GM21367 (cell line): ENCODE measurements at regions not wholly inside any gene's neighbourhood (a gene's known extent, or its start where the extent isn't known, plus 50 kb on each side); places are given as distances from the start of the nearest gene placed in this dataset.

Experiments
- ATAC-seq: cut with Tn5 transposase; IDR thresholded peaks from one replicate; pipeline ENCODE4 v1.9.1; 2021; ENCODE audit not compliant: unreplicated experiment

DNA sequence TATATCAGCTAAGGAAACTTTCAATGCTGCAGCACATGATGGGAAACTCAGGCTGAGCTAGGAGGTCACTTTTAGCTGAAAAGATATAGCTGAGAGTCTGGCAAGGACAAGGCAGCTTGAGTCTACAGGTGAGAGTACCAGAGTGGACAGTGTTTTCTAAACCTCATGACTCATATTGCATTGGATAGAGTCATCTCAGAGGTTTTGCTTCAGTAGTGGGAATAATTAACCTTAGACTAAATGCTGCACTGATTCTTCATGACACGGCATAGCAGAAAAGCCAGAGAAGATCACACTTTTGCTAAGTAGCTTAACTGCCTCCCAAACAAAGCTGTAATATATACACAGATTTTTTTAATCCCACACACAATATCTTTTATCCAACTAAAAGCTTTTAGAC, 865.0 kb upstream of the CDH2 start:
- ATAC-seq, result no peak

DNA sequence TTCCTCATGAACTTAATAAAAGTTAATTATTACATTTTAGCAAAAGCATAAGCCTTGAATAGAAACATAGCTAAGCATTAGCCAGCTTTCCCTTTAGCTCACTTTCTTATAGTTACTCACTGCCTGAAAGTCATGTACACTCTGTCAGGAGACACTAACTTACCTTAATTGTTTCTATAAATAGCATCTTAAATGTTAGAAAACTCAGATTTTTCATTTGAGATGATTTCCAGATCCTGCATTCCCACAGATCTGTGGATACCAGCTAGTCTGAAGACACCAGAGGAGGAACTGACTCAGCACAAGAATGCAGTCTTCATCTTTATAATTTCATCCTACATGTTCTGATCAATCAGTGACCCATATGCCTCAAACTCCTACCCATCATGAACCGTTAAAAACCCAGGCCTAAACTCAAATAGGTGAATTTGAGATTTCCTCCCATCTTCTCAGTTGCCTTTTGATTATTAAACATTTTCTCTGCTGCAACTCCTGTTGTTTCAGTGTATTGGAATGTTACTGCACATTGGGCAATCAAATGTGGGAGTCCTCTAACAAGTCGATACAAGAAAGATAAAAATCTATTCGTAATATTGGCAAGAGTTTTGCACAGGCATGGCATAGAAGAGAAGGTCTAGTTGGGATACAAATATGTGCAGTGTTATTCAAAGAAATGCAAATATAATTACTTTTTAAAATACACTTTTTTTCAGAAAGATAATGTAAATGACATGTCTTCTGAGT, 857.4 kb upstream of the CDH2 start:
- ATAC-seq, result no peak

DNA sequence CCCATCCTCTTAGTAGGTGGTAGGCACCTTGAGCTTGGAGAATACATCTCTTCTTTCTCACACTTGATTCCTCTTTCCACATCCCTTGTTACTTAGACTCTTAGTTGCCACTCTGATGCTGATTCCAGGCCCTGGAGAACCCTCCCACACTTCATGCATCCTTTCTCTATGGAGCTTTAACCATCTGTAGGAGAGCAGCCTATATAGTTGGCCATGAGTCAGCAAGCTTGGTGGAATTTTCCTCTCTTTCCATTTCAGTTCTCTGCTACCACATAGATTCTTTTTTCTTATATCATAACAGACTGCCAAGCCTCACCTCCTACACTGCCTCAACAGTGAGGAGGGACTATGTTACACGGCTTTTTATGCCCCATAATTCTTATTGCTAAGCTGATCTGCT, 851.6 kb upstream of the CDH2 start:
- no peak for ATAC-seq

DNA sequence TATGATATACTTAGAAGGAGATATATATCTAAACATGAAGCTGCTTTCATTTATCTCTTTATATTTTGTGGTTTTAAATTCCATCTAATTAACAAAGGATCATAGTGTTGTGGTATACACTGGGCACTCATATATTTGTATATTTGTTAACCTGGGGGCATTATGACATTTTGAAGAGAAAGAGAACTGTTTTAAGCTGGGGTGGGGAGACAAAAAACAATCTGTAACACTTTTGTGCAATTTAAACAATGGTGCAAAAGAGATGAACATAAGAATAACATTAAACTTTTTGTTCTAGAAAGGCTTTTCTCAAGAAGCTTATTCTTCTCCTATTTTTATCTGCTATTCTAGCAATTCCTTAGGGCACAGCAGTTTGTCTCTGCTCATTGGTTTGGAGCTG, 842.0 kb upstream of the CDH2 start:
- ATAC-seq, result no peak

DNA sequence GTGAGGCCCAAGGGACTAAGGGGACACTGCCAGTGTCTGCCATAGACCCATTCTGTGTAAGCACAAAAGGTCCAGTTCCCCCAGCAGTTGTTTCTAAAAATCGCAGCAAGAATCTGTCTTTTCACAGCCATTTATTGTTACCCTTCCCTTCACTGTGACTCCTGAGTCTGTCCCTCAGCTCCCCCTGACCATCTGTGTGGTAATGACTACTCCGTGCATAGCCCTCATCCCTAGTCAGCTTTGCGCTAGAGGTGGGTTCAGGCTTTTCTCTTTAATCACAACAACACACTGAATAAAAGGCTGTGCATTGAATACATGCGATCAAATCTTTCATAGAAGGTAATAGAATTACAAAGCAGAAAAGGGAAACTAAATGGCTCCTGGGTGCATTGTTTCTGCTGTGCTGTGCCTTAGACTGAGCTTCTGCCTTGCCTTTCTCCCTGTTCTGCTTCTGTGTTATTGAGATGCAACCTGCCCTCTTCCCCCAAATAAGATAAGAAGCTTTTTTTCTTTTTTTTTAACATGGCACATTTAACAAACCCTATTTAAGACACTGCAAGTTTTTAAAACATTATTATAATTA, 836.0 kb upstream of the CDH2 start:
- no peak for ATAC-seq

DNA sequence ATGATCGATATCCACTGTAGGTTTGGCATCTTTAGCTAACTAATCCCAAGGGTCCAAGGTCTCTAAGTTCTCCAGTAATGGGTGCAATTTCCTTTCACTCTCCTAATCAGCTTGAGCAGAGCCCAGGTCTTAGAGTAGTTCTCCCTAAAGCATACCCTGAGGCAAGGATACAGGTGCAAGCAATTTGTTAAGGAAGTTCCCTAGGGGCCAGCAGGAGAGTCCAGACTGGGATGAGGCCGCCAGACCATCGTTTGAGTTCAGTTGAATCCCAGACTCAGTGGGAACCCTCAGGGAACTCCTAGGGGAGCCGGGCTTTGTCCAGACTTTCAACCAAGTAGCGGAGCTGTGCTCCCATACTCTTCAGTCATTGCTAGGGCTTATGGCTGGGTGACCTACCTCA, 835.4 kb upstream of the CDH2 start:
- ATAC-seq, result no peak

DNA sequence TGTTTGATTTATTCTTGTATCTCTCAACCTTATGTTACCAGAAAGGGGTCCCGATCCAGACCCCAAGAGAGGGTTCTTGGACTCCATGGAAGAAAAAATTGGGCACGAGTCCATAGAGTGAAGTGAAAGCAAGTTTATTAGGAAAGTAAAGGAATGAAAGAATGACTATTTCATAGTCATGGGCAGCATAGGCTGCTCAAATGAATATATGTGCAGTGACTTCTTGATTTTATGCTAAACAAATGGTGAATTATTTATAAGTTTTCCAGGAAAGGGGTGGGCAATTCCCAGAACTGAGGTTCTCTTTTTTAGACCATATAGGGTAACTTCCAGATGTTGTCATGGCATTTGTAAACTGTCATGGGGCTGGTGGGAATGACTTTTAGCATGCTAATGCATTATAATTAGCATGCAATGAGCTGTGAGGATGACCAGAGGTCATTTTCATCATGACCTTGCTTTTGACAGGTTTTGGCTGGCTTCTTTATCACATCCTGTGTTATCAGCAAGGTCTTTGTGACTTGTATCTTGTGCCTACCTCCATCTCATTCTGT, 832.4 kb upstream of the CDH2 start:
- no peak for ATAC-seq

DNA sequence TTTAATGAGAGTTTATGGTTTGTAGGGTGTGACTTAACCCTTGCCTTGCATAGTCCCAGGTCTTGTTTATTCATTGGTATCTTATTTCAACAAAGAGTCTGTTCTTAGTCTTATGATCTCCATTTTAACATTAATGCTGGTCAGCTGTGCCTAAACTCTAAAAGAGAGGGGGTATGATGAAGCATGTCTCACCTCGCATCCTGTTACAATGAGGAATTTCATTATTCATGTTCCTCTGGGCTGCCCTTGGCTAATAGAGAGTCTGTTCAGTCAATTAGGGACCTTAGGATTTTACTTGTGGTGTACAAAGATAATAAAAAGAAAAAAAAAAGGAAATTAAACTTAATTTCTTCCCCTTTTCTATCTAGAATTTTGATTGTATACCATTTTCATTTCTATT, 831.9 kb upstream of the CDH2 start:
- no peak for ATAC-seq

DNA sequence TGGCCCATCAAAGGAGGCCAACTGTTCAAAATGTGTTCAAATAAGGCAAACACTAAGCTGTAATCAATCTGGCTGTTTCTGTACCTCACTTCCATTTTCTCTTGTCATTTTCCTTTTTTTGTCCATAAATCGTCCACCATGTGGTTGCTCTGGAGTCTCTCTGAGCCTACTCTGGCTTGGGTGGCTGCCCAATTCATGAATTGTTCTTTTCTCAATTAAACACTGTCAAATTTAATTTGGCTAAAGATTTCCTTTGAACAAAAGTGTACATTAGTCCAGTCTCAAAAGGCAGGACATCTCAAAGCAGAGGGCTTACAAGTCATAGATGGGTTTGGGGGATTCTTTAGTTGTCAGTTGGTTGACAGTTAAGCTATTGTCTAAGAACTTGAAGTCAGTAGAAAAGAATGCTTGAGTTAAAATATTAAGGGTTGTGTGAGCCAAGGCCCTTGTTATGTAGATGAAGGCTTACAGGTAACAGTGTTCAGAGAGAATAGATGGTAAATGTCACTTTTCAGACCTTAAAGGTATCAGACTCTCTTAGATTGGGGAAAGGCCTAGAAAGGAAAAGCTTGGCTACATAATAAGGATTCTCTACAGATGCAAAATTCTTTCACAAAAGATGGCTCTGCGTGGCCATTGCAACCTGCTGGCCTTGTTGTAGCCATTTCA, 831.2 kb upstream of the CDH2 start:
- no peak for ATAC-seq

DNA sequence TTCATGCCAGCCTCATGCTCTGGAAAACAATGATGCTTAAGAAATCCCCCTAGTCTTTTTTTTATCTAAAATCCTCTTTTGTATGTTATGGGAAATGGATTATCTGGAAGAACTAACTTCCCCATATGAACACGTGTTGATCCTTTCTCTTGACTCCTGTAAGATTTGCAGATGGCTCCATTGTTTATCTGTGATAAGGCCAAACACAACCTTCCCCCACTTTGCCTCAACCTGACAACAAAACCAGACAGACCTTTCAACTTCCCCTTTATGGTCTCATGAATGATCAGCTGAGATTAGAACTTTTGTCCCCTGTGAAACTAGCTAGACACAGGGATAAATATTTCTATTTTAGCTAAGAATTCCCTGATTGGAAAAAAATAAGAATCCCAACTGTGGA, 828.0 kb upstream of the CDH2 start:
- no peak for ATAC-seq

DNA sequence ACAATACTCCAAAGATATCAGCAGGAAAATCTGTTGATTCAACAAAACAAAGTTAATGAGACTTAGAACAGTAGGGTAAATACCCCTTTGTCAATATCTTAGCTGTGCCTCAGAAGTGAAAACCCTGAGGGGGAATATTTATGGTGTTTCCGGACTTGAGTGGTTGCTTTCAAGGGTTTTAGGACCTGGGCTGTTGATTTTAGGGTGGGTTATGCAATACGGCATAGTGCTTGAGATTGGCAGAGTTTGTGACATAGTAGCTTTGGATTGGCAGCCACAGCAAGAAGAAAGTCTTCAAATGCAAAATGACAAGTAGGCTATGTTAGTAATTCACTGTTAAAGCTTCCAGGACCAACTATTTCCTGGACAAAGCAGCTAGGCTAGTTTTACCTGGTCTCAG, 826.3 kb upstream of the CDH2 start:
- ATAC-seq, result no peak

DNA sequence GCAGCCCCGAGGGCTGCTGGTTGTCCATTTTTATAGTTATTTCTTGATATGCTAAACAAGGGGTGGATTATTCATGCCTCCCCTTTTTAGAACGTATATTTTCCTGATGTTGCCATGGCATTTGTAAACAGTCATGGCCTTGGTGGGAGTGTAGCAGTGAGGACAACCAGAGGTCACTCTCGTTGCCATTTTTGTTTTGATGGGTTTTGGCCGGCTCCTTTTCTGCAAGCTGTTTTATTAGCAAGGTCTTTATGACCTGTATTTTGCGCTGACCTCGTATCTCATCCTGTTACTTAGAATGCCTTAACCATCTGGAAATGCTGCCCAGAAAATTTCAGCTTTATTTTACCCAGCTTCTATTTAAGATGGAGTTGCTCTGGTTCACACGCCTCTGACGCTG, 825.8 kb upstream of the CDH2 start:
- no peak for ATAC-seq

DNA sequence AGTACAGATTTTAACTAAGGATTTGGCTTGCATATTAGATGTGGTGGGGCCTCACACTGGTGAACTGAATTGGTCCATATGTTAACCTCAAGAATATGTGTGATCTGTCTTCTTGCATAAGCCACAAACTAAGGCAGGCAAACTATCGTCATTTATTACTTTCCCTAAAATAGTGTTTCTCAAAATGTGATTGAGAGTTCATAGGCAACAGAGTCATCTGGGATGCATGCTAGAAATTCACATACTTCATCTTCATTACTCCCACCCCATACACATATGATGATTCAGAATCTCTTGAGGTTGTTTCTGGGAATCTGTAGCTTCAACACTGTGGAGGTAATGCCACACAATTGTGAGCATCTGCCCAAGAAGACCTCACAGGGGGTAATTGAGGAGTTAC, 822.8 kb upstream of the CDH2 start:
- ATAC-seq, result no peak

DNA sequence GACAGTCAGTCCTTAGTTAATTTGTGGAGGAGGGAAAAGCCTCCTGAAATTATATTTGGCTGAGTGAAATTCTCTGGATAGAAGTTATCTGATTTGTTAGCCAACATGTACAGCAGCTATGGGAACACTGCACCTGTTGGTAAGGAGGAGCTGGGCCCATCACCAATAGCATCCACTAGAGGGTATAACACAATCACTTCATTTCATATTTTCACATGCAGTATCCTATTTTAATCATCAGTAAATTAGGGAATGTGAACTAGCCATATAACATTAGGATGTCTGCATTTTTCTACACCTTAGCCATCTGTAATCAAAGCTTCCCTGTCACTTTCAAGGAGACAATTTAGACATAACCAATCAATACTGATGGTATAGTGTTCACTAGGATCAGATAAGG, 818.4 kb upstream of the CDH2 start:
- ATAC-seq, result no peak

DNA sequence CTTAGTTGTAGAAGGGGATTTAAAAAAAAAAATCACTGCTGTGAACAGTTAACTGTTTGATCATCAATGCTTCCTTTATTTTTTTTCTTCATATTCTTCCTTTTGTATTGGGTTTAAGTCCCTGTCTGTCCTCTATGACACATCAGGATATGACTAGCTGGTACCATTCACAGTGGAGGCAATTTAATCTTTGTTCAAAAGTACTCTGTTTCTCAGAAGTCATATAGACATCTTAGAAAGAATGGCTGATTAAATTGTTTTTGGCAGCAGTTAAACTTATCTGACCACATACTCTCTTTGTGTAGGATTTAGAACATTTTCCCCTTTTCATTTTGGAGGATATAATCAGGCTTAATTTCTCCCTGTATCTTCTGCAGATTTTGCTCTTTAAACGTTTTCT, 807.8 kb upstream of the CDH2 start:
- no peak for ATAC-seq

DNA sequence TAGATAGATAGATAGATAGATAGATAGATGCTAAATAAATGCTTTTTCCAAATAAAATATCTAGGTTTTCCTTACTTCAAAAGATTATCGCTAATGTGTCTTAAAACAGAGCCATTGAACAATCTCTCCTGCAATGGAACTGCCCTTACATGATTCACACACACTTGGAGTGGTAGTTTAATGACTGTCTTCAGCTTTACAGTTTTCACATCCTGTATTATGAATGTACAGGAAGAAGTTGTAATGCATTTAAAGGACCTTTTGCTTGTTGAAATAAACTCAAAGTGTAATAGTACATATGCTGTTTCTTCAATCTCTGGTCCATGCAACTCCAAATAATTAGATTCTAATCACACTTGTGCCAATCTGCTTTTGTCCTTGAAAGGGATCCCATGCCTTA, 797.6 kb upstream of the CDH2 start:
- ATAC-seq, result no peak

DNA sequence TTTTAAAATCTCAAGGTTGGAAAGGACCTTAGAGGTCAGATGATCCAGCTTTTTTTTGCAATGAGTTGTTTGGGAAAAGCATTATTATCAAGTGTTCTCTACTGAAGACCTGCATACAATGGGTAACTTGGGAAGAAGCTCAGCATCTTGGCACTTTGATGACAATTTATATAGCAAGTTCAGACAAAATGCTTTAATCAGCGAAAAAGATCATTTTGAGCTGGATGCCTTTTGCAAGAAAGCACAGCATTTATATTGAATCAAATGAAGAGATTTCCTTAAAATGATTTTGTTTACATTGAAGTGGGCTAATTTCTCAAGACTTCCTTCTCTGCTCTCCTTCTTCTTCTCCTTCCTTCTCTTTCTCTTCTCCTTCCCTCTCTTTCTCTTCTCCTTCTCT, 796.4 kb upstream of the CDH2 start:
- no peak for ATAC-seq

DNA sequence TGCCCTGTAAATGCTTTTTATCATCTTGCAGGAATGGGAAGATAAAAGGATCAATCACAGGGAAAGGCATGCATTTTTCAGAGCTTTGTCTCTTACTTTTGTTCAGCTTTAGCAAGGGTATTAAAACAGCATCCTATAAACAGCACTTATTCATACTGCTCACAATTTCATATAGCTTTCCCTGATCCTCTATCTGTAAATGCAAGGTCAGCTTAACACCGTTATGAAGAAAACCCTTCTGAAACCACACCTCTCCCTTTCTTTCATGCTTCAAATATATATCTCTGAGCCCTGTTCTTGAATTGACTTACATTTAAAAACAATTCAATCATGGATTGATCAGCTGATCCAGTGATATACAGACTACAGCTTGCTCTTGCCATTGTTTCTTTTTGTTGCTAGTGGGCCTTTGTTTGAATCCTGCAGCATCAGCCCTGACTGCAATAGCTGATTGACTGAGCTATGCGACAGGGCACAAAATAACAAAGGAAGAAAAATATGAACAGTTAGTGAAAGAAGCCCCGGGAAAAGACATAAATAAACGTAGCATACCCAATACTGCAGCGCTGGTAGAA, 795.5 kb upstream of the CDH2 start:
- ATAC-seq, result no peak

DNA sequence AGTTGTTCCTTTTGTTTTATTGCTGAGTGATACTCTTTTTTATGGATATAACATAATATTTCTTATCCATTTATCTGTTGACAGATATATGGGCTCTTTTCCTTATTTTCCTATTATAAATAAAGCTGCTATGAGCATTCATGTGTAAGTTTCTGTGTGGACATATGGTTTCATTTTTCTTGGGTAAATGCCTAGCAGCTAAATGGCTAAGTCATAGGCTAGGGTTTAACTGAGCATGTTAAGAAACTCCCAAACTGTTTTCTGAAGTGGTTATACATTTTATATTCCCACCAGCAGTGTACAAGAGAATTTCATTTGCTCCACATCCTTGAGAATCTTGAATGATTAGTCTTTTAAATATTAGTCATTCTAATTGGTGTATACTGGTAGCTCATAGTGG, 786.6 kb upstream of the CDH2 start:
- ATAC-seq, result no peak

DNA sequence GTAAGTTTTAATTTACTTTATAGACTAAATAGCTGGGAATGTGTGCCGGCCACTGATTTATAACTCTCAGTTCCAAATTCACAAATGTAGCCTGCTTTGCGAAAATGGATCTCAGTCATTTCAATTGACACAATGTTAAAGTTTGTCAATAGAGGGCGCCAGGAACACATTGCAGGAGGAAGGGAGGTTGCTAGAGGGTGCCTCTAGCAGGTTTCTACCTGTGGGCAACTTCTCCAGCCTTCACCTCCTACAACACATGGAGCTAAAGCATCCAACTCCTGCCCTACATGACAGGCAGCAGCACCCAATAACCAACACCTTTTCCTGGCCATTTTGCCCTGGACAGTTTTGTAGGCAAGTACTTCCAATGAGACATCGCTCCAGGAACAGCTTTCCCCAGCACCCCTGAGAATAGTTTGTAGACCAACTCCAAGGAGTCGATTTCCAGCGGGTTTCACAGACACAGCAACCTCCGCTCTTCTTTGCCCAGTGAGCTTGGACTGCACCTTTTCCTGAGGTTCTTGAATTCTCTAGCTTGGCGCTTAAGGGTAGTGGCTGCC, 784.8 kb upstream of the CDH2 start:
- no peak for ATAC-seq

DNA sequence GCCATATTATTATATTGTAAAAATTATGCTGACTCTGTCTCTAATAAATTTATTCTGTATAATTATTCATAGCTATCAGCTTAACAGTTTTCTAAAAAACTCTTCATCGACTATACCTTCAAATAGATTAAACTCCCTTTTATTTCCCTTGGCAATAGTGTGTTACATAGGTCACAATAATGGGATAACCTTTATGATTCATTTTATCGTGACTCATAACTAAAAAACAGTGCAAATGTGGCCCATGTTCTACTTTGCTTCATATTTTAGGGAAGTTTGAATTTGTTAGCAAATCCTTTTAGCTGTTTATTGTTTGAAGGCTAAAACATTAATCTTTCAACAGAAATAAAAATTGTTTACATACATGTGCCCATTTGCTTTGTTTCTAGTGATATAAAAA, 783.2 kb upstream of the CDH2 start:
- ATAC-seq, result no peak

DNA sequence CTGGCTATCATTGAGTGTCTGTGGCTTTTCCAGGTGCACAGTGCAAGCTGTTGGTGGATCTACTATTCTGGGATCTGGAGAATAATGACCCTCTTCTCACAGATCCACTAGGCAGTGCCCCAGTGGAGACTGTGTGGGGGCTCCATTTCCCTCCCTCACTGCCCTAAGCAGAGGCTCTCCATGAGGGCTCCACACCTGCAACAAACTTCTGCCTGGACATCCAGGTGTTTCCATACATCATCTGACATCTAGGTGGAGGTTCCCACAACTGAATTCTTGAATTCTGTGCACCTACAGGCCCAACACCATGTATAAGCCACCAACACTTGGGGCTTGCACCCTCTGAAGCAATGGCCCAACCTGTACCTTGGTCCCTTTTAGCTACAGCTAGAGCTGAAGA, 775.4 kb upstream of the CDH2 start:
- no peak for ATAC-seq
